ENCODE measurements at regions not wholly inside any gene's neighbourhood (a gene's known extent, or its start where the extent isn't known, plus 50 kb on each side); places are given as distances from the start of the nearest gene placed in this dataset.
"Not testable (repeated sequence)": the region's sequence is repeated elsewhere in the genome, so short reads cannot be mapped to it uniquely, and the experiment has no call there.

GRCh38 chr17:72175787-72176515 is 55.1 kb downstream of the SOX9 start:
- no peak for DNase-seq (ENCODE audit: low read depth in 1 of 2, low spot score in 1 of 2)

- DNase-seq (ENCODE audit: low read depth in 1 of 2, low spot score in 1 of 2), result no peak
Measured at GRCh38 chr17:72176516-72176851, 55.7 kb downstream of the SOX9 start.

- DNase-seq (ENCODE audit: low read depth in 1 of 2, low spot score in 1 of 2), result no peak
Measured at GRCh38 chr17:72176951-72177660, 56.3 kb downstream of the SOX9 start.

GRCh38 chr17:72177738-72178137 is 56.9 kb downstream of the SOX9 start:
- DNase-seq (ENCODE audit: low read depth in 1 of 2, low spot score in 1 of 2), result no peak

- DNase-seq (ENCODE audit: low read depth in 1 of 2, low spot score in 1 of 2), result no peak
Measured at GRCh38 chr17:72182371-72182873, 61.6 kb downstream of the SOX9 start.

GRCh38 chr17:72183194-72183685 is 62.4 kb downstream of the SOX9 start:
- DNase-seq (ENCODE audit: low read depth in 1 of 2, low spot score in 1 of 2), result no peak

GRCh38 chr17:72184805-72185204 is 64.0 kb downstream of the SOX9 start:
- no peak for DNase-seq (ENCODE audit: low read depth in 1 of 2, low spot score in 1 of 2)

- no peak for DNase-seq (ENCODE audit: low read depth in 1 of 2, low spot score in 1 of 2)
Measured at GRCh38 chr17:72185564-72185963, 64.7 kb downstream of the SOX9 start.

- DNase-seq (ENCODE audit: low read depth in 1 of 2, low spot score in 1 of 2), result no peak
Measured at GRCh38 chr17:72187556-72187955, 66.7 kb downstream of the SOX9 start.

- no peak for DNase-seq (ENCODE audit: low read depth in 1 of 2, low spot score in 1 of 2)
Measured at GRCh38 chr17:72188801-72189200, 68.0 kb downstream of the SOX9 start.

- DNase-seq (ENCODE audit: low read depth in 1 of 2, low spot score in 1 of 2), result no peak
Measured at GRCh38 chr17:72189768-72190593, 69.2 kb downstream of the SOX9 start.

GRCh38 chr17:72191356-72191755 is 70.5 kb downstream of the SOX9 start:
- no peak for DNase-seq (ENCODE audit: low read depth in 1 of 2, low spot score in 1 of 2)

- no peak for DNase-seq (ENCODE audit: low read depth in 1 of 2, low spot score in 1 of 2)
Measured at GRCh38 chr17:72191921-72192799, 71.3 kb downstream of the SOX9 start.

GRCh38 chr17:72192800-72193192 is 72.0 kb downstream of the SOX9 start:
- no peak for DNase-seq (ENCODE audit: low read depth in 1 of 2, low spot score in 1 of 2)

- DNase-seq (ENCODE audit: low read depth in 1 of 2, low spot score in 1 of 2), result no peak
Measured at GRCh38 chr17:72193391-72194106, 72.7 kb downstream of the SOX9 start.

- DNase-seq (ENCODE audit: low read depth in 1 of 2, low spot score in 1 of 2), result not testable (repeated sequence)
Measured at GRCh38 chr17:72194107-72194440, 73.3 kb downstream of the SOX9 start.

- no peak for DNase-seq (ENCODE audit: low read depth in 1 of 2, low spot score in 1 of 2)
Measured at GRCh38 chr17:72199256-72199655, 78.4 kb downstream of the SOX9 start.

- DNase-seq (ENCODE audit: low read depth in 1 of 2, low spot score in 1 of 2), result no peak
Measured at GRCh38 chr17:72204742-72205141, 83.9 kb downstream of the SOX9 start.

GRCh38 chr17:72205357-72205756 is 84.5 kb downstream of the SOX9 start:
- DNase-seq (ENCODE audit: low read depth in 1 of 2, low spot score in 1 of 2), result no peak

GRCh38 chr17:72205822-72206221 is 85.0 kb downstream of the SOX9 start:
- DNase-seq (ENCODE audit: low read depth in 1 of 2, low spot score in 1 of 2), result no peak

Measured in activated CD4-positive, alpha-beta T cell treated with anti-CD3 and anti-CD28 coated beads, Interleukin-2, amount 50 U/mL, for 24 hours (primary cell).